Adipose tissue (tissue), 3 donors: ENCODE measurements at regions not wholly inside any gene's neighbourhood (a gene's known extent, or its start where the extent isn't known, plus 50 kb on each side); places are given as distances from the start of the nearest gene placed in this dataset.

Experiments used
- H3K27ac ChIP-seq: one replicate; pipeline ENCODE4 v1.5.1; 2013; ENCODE audit warnings: low read depth, low read length
- WGBS, 3 donors: extraction: QIAGEN DNeasy Blood & Tissue Kit; methylation state at CpG; one replicate each; pipeline ENCODE4 v1.1.7; 2013; 5-methylcytosine and 5-hydroxymethylcytosine counted together
- donor health status: healthy with polysubstance abuse.
- donor health status: Bipolar disorder and iron deficiency.
- donor health status: healthy.

GRCh38 chr20:57934007-57934805, 224.4 kb upstream of the PMEPA1 start:
- WGBS, 3 donors = 55 to 73% (median 72%) methylated on average over 10 of the region's 10 CpGs
- no peak overlapping the region for H3K27ac ChIP-seq

GRCh38 chr20:57932227-57932864, 222.5 kb upstream of the PMEPA1 start:
- 73 to 85% (median 85%) methylated on average over 17 of the region's 17 CpGs for WGBS, 3 donors
- no peak overlapping the region for H3K27ac ChIP-seq

- no peak overlapping the region for H3K27ac ChIP-seq
- WGBS, 3 donors = 71 to 94% (median 93%) methylated on average over 5 of the region's 5 CpGs
These were observed 220.5 kb upstream of the PMEPA1 start for GRCh38 chr20:57930351-57930750.

- no peak overlapping the region for H3K27ac ChIP-seq
- 44 to 57% (median 45%) methylated on average over 2 of the region's 2 CpGs for WGBS, 3 donors
These were observed 218.6 kb upstream of the PMEPA1 start for GRCh38 chr20:57928181-57928967.

- 71 to 89% (median 78%) methylated on average over 1 of the region's 1 CpG for WGBS, 3 donors
- no peak overlapping the region for H3K27ac ChIP-seq
These were observed 217.6 kb upstream of the PMEPA1 start for GRCh38 chr20:57927376-57927775.

- H3K27ac ChIP-seq = no peak overlapping the region
- 51 to 57% (median 53%) methylated on average over 10 of the region's 10 CpGs for WGBS, 3 donors
These were observed 212.9 kb upstream of the PMEPA1 start for GRCh38 chr20:57922706-57923105.

GRCh38 chr20:57922083-57922482, 212.3 kb upstream of the PMEPA1 start:
- 58 to 79% (median 64%) methylated on average over 4 of the region's 4 CpGs for WGBS, 3 donors

GRCh38 chr20:57921676-57922075, 211.9 kb upstream of the PMEPA1 start:
- 63 to 79% (median 77%) methylated on average over 8 of the region's 8 CpGs for WGBS, 3 donors
- H3K27ac ChIP-seq = no peak overlapping the region

More at GRCh38 chr20:57922083-57922482, 212.3 kb upstream of the PMEPA1 start:
- no peak overlapping the region for H3K27ac ChIP-seq

GRCh38 chr20:57920971-57921370, 211.2 kb upstream of the PMEPA1 start:
- no peak overlapping the region for H3K27ac ChIP-seq
- WGBS, 3 donors = 80 to 91% (median 87%) methylated on average over 6 of the region's 6 CpGs

GRCh38 chr20:57919049-57919448, 209.2 kb upstream of the PMEPA1 start:
- H3K27ac ChIP-seq = no peak overlapping the region
- WGBS, 3 donors = 46 to 81% (median 72%) methylated on average over 3 of the region's 3 CpGs

- WGBS, 3 donors = 60 to 88% (median 77%) methylated on average over 4 of the region's 4 CpGs
These were observed 208.7 kb upstream of the PMEPA1 start for GRCh38 chr20:57918551-57918950.

GRCh38 chr20:57914205-57914604, 204.4 kb upstream of the PMEPA1 start:
- H3K27ac ChIP-seq = no peak overlapping the region
- WGBS, 3 donors = 60 to 86% (median 69%) methylated on average over 4 of the region's 4 CpGs

More at GRCh38 chr20:57918551-57918950, 208.7 kb upstream of the PMEPA1 start:
- no peak overlapping the region for H3K27ac ChIP-seq

- no peak overlapping the region for H3K27ac ChIP-seq
- 75 to 94% (median 91%) methylated on average over 12 of the region's 12 CpGs for WGBS, 3 donors
These were observed 203.5 kb upstream of the PMEPA1 start for GRCh38 chr20:57913156-57913930.

- WGBS, 3 donors = 27 to 44% (median 39%) methylated on average over 6 of the region's 6 CpGs
These were observed 202.4 kb upstream of the PMEPA1 start for GRCh38 chr20:57912227-57912582.

GRCh38 chr20:57911512-57912226, 201.9 kb upstream of the PMEPA1 start:
- WGBS, 3 donors = 76 to 92% (median 88%) methylated on average over 14 of the region's 14 CpGs
- no peak overlapping the region for H3K27ac ChIP-seq

More at GRCh38 chr20:57912227-57912582, 202.4 kb upstream of the PMEPA1 start:
- no peak overlapping the region for H3K27ac ChIP-seq

GRCh38 chr20:57910716-57911115, 200.9 kb upstream of the PMEPA1 start:
- WGBS, 3 donors = 78 to 96% (median 92%) methylated on average over 1 of the region's 1 CpG
- H3K27ac ChIP-seq = no peak overlapping the region

GRCh38 chr20:57909763-57910331, 200.0 kb upstream of the PMEPA1 start:
- 64 to 82% (median 75%) methylated on average over 4 of the region's 4 CpGs for WGBS, 3 donors
- no peak overlapping the region for H3K27ac ChIP-seq
